SU-DHL-6 (cell line): ENCODE measurements at regions not wholly inside any gene's neighbourhood (a gene's known extent, or its start where the extent isn't known, plus 50 kb on each side); places are given as distances from the start of the nearest gene placed in this dataset.

Experiments used
- EZH2phosphoT487 ChIP-seq: fragments of 200-600 bp; sonication (generic), shearing (Covaris generic); conservative IDR thresholded peaks from 2 replicates; pipeline ENCODE4 v1.6.1; 2018; ENCODE audit warnings: mild to moderate bottlenecking, antibody characterized with exemption, low read length, moderate library complexity, mixed read lengths
- TF ChIP-seq, protein P1 (sequence below): fragments of 200-600 bp; sonication (generic); IDR thresholded peaks from one replicate; pipeline ENCODE4 v1.5.1; 2017; ENCODE audit warnings: antibody characterized with exemption, mild to moderate bottlenecking, low read length, moderate library complexity; ENCODE audit not compliant: insufficient read depth, poor library complexity, severe bottlenecking

DNA sequence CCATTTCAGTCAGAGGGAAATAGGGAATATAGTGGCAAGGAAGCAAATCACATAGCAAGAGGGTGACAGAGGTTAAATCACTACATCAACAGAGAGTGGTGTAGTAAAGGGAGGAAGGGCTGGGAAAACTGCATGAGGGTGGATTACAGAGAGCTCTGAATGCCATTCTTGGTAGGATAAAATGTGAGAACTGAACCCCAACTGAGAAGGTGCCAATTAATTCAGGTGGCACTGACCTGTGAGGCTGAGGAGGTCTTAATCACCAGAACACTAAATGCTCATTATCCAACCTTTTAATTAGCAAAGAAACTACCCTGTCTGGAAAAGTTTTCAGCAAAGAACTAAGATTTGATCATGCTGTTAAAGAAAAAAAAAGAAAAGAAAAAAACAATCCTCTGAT, 202.7 kb downstream of the LRRN1 start:
- TF ChIP-seq, protein P1, sequence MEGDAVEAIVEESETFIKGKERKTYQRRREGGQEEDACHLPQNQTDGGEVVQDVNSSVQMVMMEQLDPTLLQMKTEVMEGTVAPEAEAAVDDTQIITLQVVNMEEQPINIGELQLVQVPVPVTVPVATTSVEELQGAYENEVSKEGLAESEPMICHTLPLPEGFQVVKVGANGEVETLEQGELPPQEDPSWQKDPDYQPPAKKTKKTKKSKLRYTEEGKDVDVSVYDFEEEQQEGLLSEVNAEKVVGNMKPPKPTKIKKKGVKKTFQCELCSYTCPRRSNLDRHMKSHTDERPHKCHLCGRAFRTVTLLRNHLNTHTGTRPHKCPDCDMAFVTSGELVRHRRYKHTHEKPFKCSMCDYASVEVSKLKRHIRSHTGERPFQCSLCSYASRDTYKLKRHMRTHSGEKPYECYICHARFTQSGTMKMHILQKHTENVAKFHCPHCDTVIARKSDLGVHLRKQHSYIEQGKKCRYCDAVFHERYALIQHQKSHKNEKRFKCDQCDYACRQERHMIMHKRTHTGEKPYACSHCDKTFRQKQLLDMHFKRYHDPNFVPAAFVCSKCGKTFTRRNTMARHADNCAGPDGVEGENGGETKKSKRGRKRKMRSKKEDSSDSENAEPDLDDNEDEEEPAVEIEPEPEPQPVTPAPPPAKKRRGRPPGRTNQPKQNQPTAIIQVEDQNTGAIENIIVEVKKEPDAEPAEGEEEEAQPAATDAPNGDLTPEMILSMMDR, result no peak
- TF ChIP-seq EZH2phosphoT487, result no peak
